GM19438 (cell line): ENCODE measurements at regions not wholly inside any gene's neighbourhood (a gene's known extent, or its start where the extent isn't known, plus 50 kb on each side); places are given as distances from the start of the nearest gene placed in this dataset.
"Not testable (repeated sequence)": the region's sequence is repeated elsewhere in the genome, so short reads cannot be mapped to it uniquely, and the experiment has no call there.

Source experiments
- ATAC-seq: cut with Tn5 transposase; IDR thresholded peaks from one replicate; pipeline ENCODE4 v1.9.1; 2021; ENCODE audit warnings: low read depth; ENCODE audit not compliant: unreplicated experiment

- ATAC-seq, result no peak
Measured at GRCh38 chr5:155807884-155808576, 518.9 kb upstream of the SGCD start.

- ATAC-seq, result no peak
Measured at GRCh38 chr5:155815248-155815647, 511.7 kb upstream of the SGCD start.

GRCh38 chr5:155822177-155822576, 504.8 kb upstream of the SGCD start:
- no peak for ATAC-seq

- ATAC-seq, result no peak
Measured at GRCh38 chr5:155826611-155827507, 500.1 kb upstream of the SGCD start.

GRCh38 chr5:155827508-155827815, 499.5 kb upstream of the SGCD start:
- not testable (repeated sequence) for ATAC-seq

- peak; percentile 62 for ATAC-seq
Measured at GRCh38 chr5:155827949-155828348, 499.0 kb upstream of the SGCD start.

GRCh38 chr5:155831491-155831890, 495.5 kb upstream of the SGCD start:
- ATAC-seq, result no peak

- ATAC-seq, result no peak
Measured at GRCh38 chr5:155833287-155833686, 493.7 kb upstream of the SGCD start.

- no peak for ATAC-seq
Measured at GRCh38 chr5:155834271-155834975, 492.5 kb upstream of the SGCD start.

GRCh38 chr5:155836089-155836803, 490.7 kb upstream of the SGCD start:
- ATAC-seq, result no peak

GRCh38 chr5:155838394-155838793, 488.6 kb upstream of the SGCD start:
- ATAC-seq, result no peak

GRCh38 chr5:155839251-155840037, 487.5 kb upstream of the SGCD start:
- no peak for ATAC-seq

GRCh38 chr5:155844542-155844941, 482.4 kb upstream of the SGCD start:
- no peak for ATAC-seq

GRCh38 chr5:155850370-155850769, 476.6 kb upstream of the SGCD start:
- no peak for ATAC-seq

GRCh38 chr5:155866971-155867370, 460.0 kb upstream of the SGCD start:
- no peak for ATAC-seq

GRCh38 chr5:155867522-155868088, 459.4 kb upstream of the SGCD start:
- ATAC-seq, result no peak

GRCh38 chr5:155870636-155871035, 456.3 kb upstream of the SGCD start:
- ATAC-seq, result no peak

- ATAC-seq, result no peak
Measured at GRCh38 chr5:155871623-155872022, 455.3 kb upstream of the SGCD start.

- no peak for ATAC-seq
Measured at GRCh38 chr5:155872629-155873220, 454.2 kb upstream of the SGCD start.
